ENCODE measurements at regions not wholly inside any gene's neighbourhood (a gene's known extent, or its start where the extent isn't known, plus 50 kb on each side); places are given as distances from the start of the nearest gene placed in this dataset.
"Not testable (repeated sequence)": the region's sequence is repeated elsewhere in the genome, so short reads cannot be mapped to it uniquely, and the experiment has no call there.

DNA sequence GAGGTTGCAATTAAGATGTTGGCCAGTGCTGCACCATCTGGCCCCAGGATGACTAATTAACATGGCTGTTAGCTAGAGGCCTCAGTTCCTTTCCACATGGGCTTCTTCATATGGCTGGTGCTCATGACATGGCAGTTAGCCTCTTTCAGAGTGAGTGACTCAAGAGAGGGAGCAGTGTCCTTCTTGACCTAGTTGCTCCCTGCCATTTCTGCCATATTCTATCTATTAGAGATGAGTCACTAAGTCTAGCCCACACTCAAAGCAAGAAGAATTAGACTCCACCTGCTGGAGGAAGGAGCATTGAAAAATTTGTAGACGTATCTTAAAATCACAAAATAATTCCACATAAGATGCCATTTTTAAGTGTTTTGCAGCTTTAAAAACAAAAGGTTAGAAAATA, 651.2 kb upstream of the CCNG1 start:
- Histone ChIP-seq H3K4me3 (ENCODE audit: low read length) (no peak overlapping the region), H3K9ac (ENCODE audit: low read length) (no peak overlapping the region)

DNA sequence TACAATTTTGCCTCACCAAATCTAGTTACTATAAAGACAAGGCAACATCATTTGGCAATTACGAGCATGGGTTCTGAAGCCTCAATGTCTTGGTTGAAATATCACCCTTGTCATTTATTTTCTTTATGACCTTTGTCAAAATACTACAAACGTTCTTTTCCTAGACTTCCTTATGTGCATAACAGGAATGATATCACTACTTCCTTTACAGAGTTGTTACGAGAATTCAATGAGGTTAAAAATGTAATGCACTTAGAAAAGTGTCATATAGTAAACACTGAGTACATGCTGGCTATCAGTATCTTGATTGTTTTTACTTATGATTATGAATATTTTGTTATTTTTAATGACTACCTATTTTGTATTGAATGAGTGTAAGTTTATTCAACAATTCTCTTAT, 640.9 kb upstream of the CCNG1 start:
- no peak overlapping the region for H3K4me3 ChIP-seq (ENCODE audit: low read length)
- no peaks in the 10 kb centered on the region for H3K27me3 ChIP-seq (ENCODE audit: control insufficient read depth, insufficient read depth, low read length)
- H3K36me3 ChIP-seq (ENCODE audit: control insufficient read depth, insufficient read depth, low read length): no peaks in the 10 kb centered on the region
- H3K4me1 ChIP-seq (ENCODE audit: control insufficient read depth, insufficient read depth, low read length): no peaks in the 10 kb centered on the region
- H3K9ac ChIP-seq (ENCODE audit: low read length): no peak overlapping the region
- no peak overlapping the region for H3K27ac ChIP-seq (ENCODE audit: low read depth, low read length)

More for the DNA sequence above, 651.2 kb upstream of the CCNG1 start:
- Histone ChIP-seq H3K4me1 (ENCODE audit: control insufficient read depth, insufficient read depth, low read length) (no peaks in the 10 kb centered on the region), H3K27me3 (ENCODE audit: control insufficient read depth, insufficient read depth, low read length) (no peaks in the 10 kb centered on the region), H3K27ac (ENCODE audit: low read depth, low read length) (no peak overlapping the region), H3K36me3 (ENCODE audit: control insufficient read depth, insufficient read depth, low read length) (no peaks in the 10 kb centered on the region)

DNA sequence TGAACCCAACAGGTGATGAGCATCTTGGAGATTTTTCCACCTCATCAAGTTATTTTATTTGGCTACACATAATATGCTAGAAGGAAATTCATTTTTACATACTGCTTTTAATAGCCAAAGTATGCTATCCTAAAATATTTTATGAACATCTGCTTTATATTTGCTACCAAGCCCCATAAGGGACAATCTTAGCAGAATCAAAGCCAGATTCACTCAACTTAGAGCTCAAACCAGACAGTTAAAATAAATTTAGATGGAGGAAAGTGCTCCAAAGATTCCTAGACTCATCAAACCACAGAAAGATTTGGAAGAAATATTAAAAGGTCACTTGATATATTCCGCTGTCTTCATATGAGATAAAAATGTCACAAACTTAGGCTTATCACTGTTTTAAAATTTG, 637.1 kb upstream of the CCNG1 start:
- Histone ChIP-seq H3K36me3 (ENCODE audit: control insufficient read depth, insufficient read depth, low read length) (no peaks in the 10 kb centered on the region), H3K27ac (ENCODE audit: low read depth, low read length) (no peak overlapping the region), H3K27me3 (ENCODE audit: control insufficient read depth, insufficient read depth, low read length) (no peaks in the 10 kb centered on the region), H3K4me1 (ENCODE audit: control insufficient read depth, insufficient read depth, low read length) (no peaks in the 10 kb centered on the region), H3K4me3 (ENCODE audit: low read length) (no peak overlapping the region), H3K9ac (ENCODE audit: low read length) (no peak overlapping the region)

DNA sequence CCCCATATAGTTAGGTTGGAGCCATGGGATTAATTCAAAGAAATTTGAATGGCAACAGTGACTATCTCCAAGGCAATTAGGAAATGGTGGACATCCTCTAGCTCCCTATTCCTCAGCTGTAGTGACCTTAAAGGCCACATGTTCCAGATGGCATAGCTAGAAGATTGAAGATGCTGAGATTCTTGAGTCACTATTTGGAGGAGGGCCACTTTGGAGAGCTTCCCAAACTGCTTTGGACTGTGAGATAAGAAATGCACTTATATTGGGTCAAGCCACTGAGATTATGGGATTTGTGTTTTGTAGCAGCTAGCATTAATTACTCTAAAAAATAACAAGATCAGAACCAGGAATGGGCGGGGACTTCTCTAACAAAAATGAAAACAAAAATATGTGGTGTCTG, 636.2 kb upstream of the CCNG1 start:
- Histone ChIP-seq H3K9ac (ENCODE audit: low read length) (no peak overlapping the region), H3K4me3 (ENCODE audit: low read length) (no peak overlapping the region), H3K27ac (ENCODE audit: low read depth, low read length) (no peak overlapping the region), H3K27me3 (ENCODE audit: control insufficient read depth, insufficient read depth, low read length) (no peaks in the 10 kb centered on the region), H3K36me3 (ENCODE audit: control insufficient read depth, insufficient read depth, low read length) (no peaks in the 10 kb centered on the region), H3K4me1 (ENCODE audit: control insufficient read depth, insufficient read depth, low read length) (no peaks in the 10 kb centered on the region)

DNA sequence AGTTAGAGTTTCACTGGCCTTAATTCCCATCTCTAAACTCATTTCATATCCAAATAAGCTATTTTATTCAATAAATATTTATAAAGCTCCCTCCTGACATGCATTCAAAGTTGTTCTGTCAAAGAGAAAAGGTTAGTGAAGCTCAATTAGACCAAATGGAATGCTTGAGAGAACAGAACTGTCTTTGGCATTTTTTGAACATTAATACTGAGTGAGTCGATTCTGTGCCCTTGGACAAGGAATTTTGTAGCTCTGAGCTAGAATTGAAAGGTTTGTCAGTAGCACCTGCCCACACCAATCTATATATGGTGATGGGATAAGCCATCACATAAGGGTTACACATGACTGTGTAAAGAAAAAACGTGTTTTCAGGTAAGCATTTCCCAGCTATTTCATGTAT, 631.2 kb upstream of the CCNG1 start:
- Histone ChIP-seq H3K27ac (ENCODE audit: low read depth, low read length) (no peak overlapping the region), H3K4me3 (ENCODE audit: low read length) (no peak overlapping the region), H3K36me3 (ENCODE audit: control insufficient read depth, insufficient read depth, low read length) (no peaks in the 10 kb centered on the region), H3K9ac (ENCODE audit: low read length) (no peak overlapping the region), H3K27me3 (ENCODE audit: control insufficient read depth, insufficient read depth, low read length) (no peaks in the 10 kb centered on the region), H3K4me1 (ENCODE audit: control insufficient read depth, insufficient read depth, low read length) (no peaks in the 10 kb centered on the region)

DNA sequence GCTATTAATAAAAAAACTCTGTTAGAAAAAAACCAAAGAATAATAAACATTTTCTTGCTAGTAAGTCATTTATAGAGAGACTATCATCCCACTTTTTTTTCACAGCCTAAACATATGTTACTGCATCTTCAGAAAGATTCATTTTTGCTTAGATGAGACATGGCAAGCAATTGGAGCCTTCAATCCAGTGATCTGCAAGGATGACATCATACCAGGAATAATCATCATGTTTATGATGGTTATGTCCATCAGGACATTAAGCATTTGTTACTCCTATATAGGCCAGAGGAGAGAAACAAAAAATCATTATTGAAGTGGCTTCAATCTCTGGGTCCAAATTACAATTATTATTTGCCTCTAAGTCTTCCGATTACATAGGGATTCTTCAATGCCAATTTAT, 626.3 kb upstream of the CCNG1 start:
- Histone ChIP-seq H3K27ac (ENCODE audit: low read depth, low read length) (no peak overlapping the region), H3K9ac (ENCODE audit: low read length) (no peak overlapping the region), H3K4me3 (ENCODE audit: low read length) (no peak overlapping the region), H3K36me3 (ENCODE audit: control insufficient read depth, insufficient read depth, low read length) (no peaks in the 10 kb centered on the region), H3K4me1 (ENCODE audit: control insufficient read depth, insufficient read depth, low read length) (no peaks in the 10 kb centered on the region), H3K27me3 (ENCODE audit: control insufficient read depth, insufficient read depth, low read length) (no peaks in the 10 kb centered on the region)

DNA sequence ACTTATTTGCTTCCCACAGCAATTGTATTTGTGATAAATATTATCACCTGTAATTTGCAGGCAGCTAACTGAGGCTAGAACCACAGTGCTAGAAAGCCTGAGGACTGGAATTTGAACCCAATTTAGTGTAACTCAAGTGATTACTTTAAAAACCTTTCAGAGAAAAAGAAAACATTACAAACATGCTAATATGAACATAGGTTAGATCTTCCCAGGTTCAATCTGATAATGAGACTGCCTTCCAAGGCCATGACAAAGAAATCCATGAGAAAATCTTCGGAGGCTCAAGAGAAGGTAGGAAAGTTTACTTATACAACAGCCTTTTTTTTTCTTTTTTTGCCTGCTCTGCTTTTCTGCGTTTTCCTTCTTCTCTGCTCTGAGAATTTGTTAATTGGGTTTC, 620.6 kb upstream of the CCNG1 start:
- Histone ChIP-seq H3K36me3 (ENCODE audit: control insufficient read depth, insufficient read depth, low read length) (no peaks in the 10 kb centered on the region), H3K27ac (ENCODE audit: low read depth, low read length) (no peak overlapping the region), H3K4me3 (ENCODE audit: low read length) (no peak overlapping the region), H3K27me3 (ENCODE audit: control insufficient read depth, insufficient read depth, low read length) (no peaks in the 10 kb centered on the region), H3K9ac (ENCODE audit: low read length) (no peak overlapping the region), H3K4me1 (ENCODE audit: control insufficient read depth, insufficient read depth, low read length) (no peaks in the 10 kb centered on the region)

DNA sequence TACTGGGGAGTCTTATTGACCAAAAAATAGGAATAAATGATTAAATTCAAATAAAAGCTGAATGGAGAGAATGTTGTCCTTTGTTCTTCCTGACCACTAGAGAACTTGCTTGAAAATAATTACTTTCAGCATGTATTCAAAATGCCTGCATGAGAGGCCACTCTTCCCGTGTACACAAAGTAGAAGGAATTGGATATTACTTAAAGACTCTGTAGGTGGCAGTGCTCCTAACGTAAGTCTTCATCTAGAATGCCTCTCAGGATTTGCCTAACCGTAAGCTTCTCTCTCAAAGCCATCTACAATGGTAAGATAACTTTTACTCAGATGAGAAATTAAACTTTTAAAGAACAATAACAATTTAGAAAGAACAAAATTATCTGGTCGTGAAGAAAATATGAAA, 620.0 kb upstream of the CCNG1 start:
- H3K36me3 ChIP-seq (ENCODE audit: control insufficient read depth, insufficient read depth, low read length): no peaks in the 10 kb centered on the region
- H3K4me3 ChIP-seq (ENCODE audit: low read length): no peak overlapping the region
- H3K9ac ChIP-seq (ENCODE audit: low read length): no peak overlapping the region
- H3K27me3 ChIP-seq (ENCODE audit: control insufficient read depth, insufficient read depth, low read length): no peaks in the 10 kb centered on the region
- H3K27ac ChIP-seq (ENCODE audit: low read depth, low read length): no peak overlapping the region
- no peaks in the 10 kb centered on the region for H3K4me1 ChIP-seq (ENCODE audit: control insufficient read depth, insufficient read depth, low read length)

DNA sequence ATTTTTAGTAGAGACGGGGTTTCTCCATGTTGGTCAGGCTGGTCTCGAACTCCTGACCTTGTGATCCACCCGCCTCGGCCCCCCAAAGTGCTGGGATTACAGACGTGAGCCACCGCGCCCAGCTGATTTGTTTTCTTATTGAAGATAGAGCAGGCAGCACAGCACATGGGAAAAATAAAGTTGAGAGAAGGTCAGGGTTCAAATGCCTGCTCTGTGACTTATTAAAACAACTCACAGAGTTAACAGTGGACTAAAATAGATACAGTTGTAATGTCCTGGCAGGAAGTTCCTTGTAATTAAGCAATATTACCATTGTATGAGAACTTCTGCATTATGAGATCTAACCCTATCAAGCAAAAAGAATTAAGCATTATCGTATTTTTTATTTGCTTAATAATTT, 615.7 kb upstream of the CCNG1 start:
- H3K27me3 ChIP-seq (ENCODE audit: control insufficient read depth, insufficient read depth, low read length); H3K36me3 ChIP-seq (ENCODE audit: control insufficient read depth, insufficient read depth, low read length); H3K4me1 ChIP-seq (ENCODE audit: control insufficient read depth, insufficient read depth, low read length); H3K4me3 ChIP-seq (ENCODE audit: low read length); H3K27ac ChIP-seq (ENCODE audit: low read depth, low read length); H3K9ac ChIP-seq (ENCODE audit: low read length): not testable (repeated sequence)

DNA sequence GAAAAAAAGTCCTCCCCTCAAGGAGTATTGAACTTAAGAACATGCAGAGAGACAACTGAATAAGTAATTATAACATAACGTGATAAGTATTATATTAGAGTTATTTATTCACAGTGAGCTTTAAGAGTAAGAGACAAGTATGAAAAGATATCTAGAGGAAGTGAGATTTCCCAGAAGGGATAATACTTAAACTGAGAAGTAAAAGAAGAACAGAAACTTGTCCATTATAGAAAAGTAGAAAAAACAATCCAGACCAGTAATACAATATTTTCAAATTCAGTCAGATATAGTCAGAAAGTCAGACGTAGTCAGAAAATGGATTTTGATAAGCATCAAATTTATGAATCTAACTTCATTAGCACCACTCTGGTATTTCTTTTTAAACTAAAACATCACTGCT, 613.0 kb upstream of the CCNG1 start:
- H3K27ac ChIP-seq (ENCODE audit: low read depth, low read length): no peak overlapping the region
- H3K36me3 ChIP-seq (ENCODE audit: control insufficient read depth, insufficient read depth, low read length): no peaks in the 10 kb centered on the region
- no peak overlapping the region for H3K9ac ChIP-seq (ENCODE audit: low read length)
- no peaks in the 10 kb centered on the region for H3K27me3 ChIP-seq (ENCODE audit: control insufficient read depth, insufficient read depth, low read length)
- no peak overlapping the region for H3K4me3 ChIP-seq (ENCODE audit: low read length)
- H3K4me1 ChIP-seq (ENCODE audit: control insufficient read depth, insufficient read depth, low read length): no peaks in the 10 kb centered on the region

DNA sequence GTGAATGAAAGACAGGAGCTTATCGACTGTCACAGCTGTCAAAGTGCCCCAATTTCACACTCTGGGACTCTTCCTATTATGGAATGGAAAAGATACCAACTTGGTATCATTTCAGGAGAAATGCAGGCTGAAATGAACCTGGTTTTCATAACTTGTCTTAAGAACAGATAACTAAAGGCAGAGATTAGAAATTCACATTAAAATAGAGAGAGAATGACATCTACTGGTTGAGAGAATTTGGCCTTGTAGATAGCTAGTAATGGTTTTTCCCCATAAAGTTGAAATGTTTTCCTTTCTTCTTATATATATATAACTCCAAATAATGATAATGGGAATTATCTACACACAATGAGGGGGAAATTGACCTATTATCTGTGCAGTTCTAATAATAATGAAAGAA, 600.2 kb upstream of the CCNG1 start:
- no peaks in the 10 kb centered on the region for H3K27me3 ChIP-seq (ENCODE audit: control insufficient read depth, insufficient read depth, low read length)
- no peak overlapping the region for H3K27ac ChIP-seq (ENCODE audit: low read depth, low read length)
- no peak overlapping the region for H3K9ac ChIP-seq (ENCODE audit: low read length)
- H3K36me3 ChIP-seq (ENCODE audit: control insufficient read depth, insufficient read depth, low read length): no peaks in the 10 kb centered on the region
- no peaks in the 10 kb centered on the region for H3K4me1 ChIP-seq (ENCODE audit: control insufficient read depth, insufficient read depth, low read length)
- no peak overlapping the region for H3K4me3 ChIP-seq (ENCODE audit: low read length)

DNA sequence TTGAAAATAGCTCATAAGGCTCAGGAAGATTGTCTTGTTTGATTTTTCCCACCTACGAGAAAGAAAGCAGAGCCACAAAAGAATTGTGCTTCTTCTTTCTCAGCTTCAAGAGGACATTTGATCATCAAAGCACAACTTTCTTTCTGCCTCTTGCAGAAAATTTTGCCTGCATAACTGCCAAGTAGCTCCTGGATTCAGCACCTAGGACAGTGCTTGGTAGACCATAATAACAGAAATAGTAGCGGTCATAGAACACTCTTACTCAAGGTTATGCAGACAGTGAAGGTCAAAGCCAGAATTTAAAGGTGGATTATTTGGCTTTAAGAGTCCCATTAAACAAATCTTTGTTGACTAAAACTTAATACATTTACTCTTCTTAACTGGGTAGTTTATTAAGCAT, 594.7 kb upstream of the CCNG1 start:
- Histone ChIP-seq H3K27me3 (ENCODE audit: control insufficient read depth, insufficient read depth, low read length) (no peaks in the 10 kb centered on the region), H3K4me1 (ENCODE audit: control insufficient read depth, insufficient read depth, low read length) (no peaks in the 10 kb centered on the region), H3K9ac (ENCODE audit: low read length) (no peak overlapping the region), H3K4me3 (ENCODE audit: low read length) (no peak overlapping the region), H3K36me3 (ENCODE audit: control insufficient read depth, insufficient read depth, low read length) (no peaks in the 10 kb centered on the region), H3K27ac (ENCODE audit: low read depth, low read length) (no peak overlapping the region)

DNA sequence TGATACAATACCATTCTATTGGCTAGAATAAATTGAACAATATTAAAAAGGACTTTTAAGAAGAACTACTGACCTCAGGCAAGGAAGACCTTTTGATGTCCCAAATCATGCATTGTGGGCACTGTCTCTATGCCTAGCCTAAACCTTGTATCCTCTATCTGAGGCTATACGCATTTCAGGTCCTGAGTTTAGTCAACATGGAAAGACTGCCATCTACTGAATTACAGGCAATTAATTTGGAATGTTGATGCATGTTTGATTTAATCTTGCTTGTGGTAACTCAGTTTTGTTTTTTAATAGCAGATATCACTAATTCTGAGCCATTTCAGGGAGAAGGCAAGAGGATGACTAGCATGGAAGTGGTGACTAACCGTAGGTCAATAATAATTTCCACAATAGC, 585.3 kb upstream of the CCNG1 start:
- Histone ChIP-seq H3K4me1 (ENCODE audit: control insufficient read depth, insufficient read depth, low read length) (no peaks in the 10 kb centered on the region), H3K27ac (ENCODE audit: low read depth, low read length) (no peak overlapping the region), H3K36me3 (ENCODE audit: control insufficient read depth, insufficient read depth, low read length) (no peaks in the 10 kb centered on the region), H3K9ac (ENCODE audit: low read length) (no peak overlapping the region), H3K4me3 (ENCODE audit: low read length) (no peak overlapping the region), H3K27me3 (ENCODE audit: control insufficient read depth, insufficient read depth, low read length) (no peaks in the 10 kb centered on the region)

DNA sequence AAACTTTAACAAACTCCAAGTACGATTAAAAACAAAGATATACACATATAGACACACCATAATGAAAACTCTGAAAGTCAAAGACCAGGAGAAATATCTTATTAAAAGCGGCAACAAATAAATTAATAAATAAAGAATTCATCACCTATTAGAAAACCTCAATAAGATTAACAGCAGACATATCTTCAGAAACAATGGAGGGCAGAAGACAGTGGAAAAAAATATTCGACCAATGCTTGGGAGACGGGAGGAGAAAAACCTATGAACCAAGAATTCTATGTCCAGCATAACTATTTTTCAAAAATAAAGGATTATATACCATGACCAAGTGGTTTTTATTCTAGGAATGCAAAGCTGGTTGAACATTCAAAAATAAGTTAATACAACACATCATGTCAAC, 578.6 kb upstream of the CCNG1 start:
- H3K4me3 ChIP-seq (ENCODE audit: low read length): no peak overlapping the region

More for the DNA sequence above, 578.6 kb upstream of the CCNG1 start:
- H3K4me1 ChIP-seq (ENCODE audit: control insufficient read depth, insufficient read depth, low read length): no peaks in the 10 kb centered on the region
- no peak overlapping the region for H3K27ac ChIP-seq (ENCODE audit: low read depth, low read length)
- H3K9ac ChIP-seq (ENCODE audit: low read length): no peak overlapping the region
- no peaks in the 10 kb centered on the region for H3K36me3 ChIP-seq (ENCODE audit: control insufficient read depth, insufficient read depth, low read length)
- no peaks in the 10 kb centered on the region for H3K27me3 ChIP-seq (ENCODE audit: control insufficient read depth, insufficient read depth, low read length)
